OCI-LY1 (cell line): ENCODE measurements at regions not wholly inside any gene's neighbourhood (a gene's known extent, or its start where the extent isn't known, plus 50 kb on each side); places are given as distances from the start of the nearest gene placed in this dataset.

Source experiments
- EZH2 ChIP-seq: fragments of 200-600 bp; sonication (generic), shearing (Covaris generic); IDR thresholded peaks from 2 replicates; pipeline ENCODE4 v1.8.0; 2017; ENCODE audit warnings: borderline replicate concordance, mixed run types, mild to moderate bottlenecking, antibody characterized with exemption, low read length, moderate library complexity, mixed read lengths
- TF ChIP-seq, protein P1 (sequence below): fragments of 200-600 bp; sonication (generic), shearing (Covaris generic); IDR thresholded peaks from 2 replicates; pipeline ENCODE4 v1.5.1; 2017; ENCODE audit warnings: mild to moderate bottlenecking, antibody characterized with exemption, low read length, moderate library complexity, mixed read lengths

- TF ChIP-seq, protein P1, sequence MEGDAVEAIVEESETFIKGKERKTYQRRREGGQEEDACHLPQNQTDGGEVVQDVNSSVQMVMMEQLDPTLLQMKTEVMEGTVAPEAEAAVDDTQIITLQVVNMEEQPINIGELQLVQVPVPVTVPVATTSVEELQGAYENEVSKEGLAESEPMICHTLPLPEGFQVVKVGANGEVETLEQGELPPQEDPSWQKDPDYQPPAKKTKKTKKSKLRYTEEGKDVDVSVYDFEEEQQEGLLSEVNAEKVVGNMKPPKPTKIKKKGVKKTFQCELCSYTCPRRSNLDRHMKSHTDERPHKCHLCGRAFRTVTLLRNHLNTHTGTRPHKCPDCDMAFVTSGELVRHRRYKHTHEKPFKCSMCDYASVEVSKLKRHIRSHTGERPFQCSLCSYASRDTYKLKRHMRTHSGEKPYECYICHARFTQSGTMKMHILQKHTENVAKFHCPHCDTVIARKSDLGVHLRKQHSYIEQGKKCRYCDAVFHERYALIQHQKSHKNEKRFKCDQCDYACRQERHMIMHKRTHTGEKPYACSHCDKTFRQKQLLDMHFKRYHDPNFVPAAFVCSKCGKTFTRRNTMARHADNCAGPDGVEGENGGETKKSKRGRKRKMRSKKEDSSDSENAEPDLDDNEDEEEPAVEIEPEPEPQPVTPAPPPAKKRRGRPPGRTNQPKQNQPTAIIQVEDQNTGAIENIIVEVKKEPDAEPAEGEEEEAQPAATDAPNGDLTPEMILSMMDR = no peak
- no peak for TF ChIP-seq EZH2
Observed at GRCh38 chr4:179437962-179438361, 1995.7 kb upstream of the AGA start.
